Neural cell (in vitro differentiated cells): ENCODE measurements at regions not wholly inside any gene's neighbourhood (a gene's known extent, or its start where the extent isn't known, plus 50 kb on each side); places are given as distances from the start of the nearest gene placed in this dataset.

Source experiments
- H2AFZ ChIP-seq: fragments of 200-600, 300-800 bp; sonication (generic), shearing (Covaris generic); 2 replicates; pipeline ENCODE4 v1.6.0; 2014; ENCODE audit warnings: low read depth, mild to moderate bottlenecking, antibody characterized with exemption, low read length, moderate library complexity
- H3F3A ChIP-seq: fragments of 200-600 bp; shearing (Covaris generic); 2 replicates; pipeline ENCODE4 v1.6.1; 2016; ENCODE audit warnings: mild to moderate bottlenecking, moderate library complexity, mixed read lengths, antibody characterized with exemption, low read length; ENCODE audit not compliant: insufficient read depth, poor library complexity, severe bottlenecking
- H3K27ac ChIP-seq: fragments of 200-600, 300-800 bp; sonication (generic), shearing (Covaris generic); 2 replicates; pipeline ENCODE4 v1.5.1; 2014; ENCODE audit warnings: mild to moderate bottlenecking, low read length, moderate library complexity
- H3K27me3 ChIP-seq: fragments of 300-800, 200-600 bp; sonication (generic), shearing (Covaris generic); 2 replicates; pipeline ENCODE4 v1.6.0; 2014; ENCODE audit warnings: mild to moderate bottlenecking, low read depth, low read length, moderate library complexity; ENCODE audit not compliant: insufficient read depth
- H3K36me3 ChIP-seq: fragments of 300-800, 200-600 bp; sonication (generic), shearing (Covaris generic); 2 replicates; pipeline ENCODE4 v1.5.1; 2014; ENCODE audit warnings: mild to moderate bottlenecking, antibody characterized with exemption, low read length, moderate library complexity; ENCODE audit not compliant: insufficient read depth
- H3K4me2 ChIP-seq: fragments of 300-800, 200-600 bp; sonication (generic), shearing (Covaris generic); 2 replicates; pipeline ENCODE4 v1.6.0; 2014; ENCODE audit warnings: mild to moderate bottlenecking, low read length
- H3K4me3 ChIP-seq: fragments of 300-800, 200-600 bp; sonication (generic), shearing (Covaris generic); 2 replicates; pipeline ENCODE4 v1.5.1; 2014; ENCODE audit warnings: mild to moderate bottlenecking, low read length, moderate library complexity
- H3K79me2 ChIP-seq: fragments of 200-600 bp; shearing (Covaris generic); replicated peaks from 2 replicates; pipeline ENCODE4 v1.6.0; 2014; ENCODE audit warnings: mild to moderate bottlenecking, low read length, moderate library complexity; ENCODE audit not compliant: insufficient read depth
- H3K9ac ChIP-seq: fragments of 300-800, 200-600 bp; sonication (generic), shearing (Covaris generic); 2 replicates; pipeline ENCODE4 v1.6.1; 2016; ENCODE audit warnings: mild to moderate bottlenecking, low read length, mixed read lengths
- H3K9me2 ChIP-seq: fragments of 200-600 bp; shearing (Covaris generic); 2 replicates; pipeline ENCODE4 v1.6.1; 2016; ENCODE audit warnings: mild to moderate bottlenecking, low read length, mixed read lengths; ENCODE audit not compliant: insufficient read depth
- H3K9me3 ChIP-seq: fragments of 200-600, 300-800 bp; sonication (generic), shearing (Covaris generic); 2 replicates; pipeline ENCODE4 v1.6.1; 2016; ENCODE audit warnings: mild to moderate bottlenecking, mixed run types, low read length, moderate library complexity, mixed read lengths
- H4K20me1 ChIP-seq: fragments of 200-600 bp; shearing (Covaris generic); 2 replicates; pipeline ENCODE4 v1.6.1; 2016; ENCODE audit warnings: mild to moderate bottlenecking, mixed run types; ENCODE audit not compliant: insufficient read depth
- CTCF ChIP-seq: fragments of 450-650 bp; IDR thresholded peaks from 2 replicates; pipeline ENCODE4 v1.5.1; 2014; ENCODE audit warnings: antibody characterized with exemption, mild to moderate bottlenecking, moderate library complexity; ENCODE audit not compliant: poor library complexity, severe bottlenecking
- EP300 ChIP-seq: fragments of 450-650 bp; conservative IDR thresholded peaks from 2 replicates; pipeline ENCODE4 v1.6.1; 2014; ENCODE audit warnings: antibody characterized with exemption, mild to moderate bottlenecking, moderate library complexity; ENCODE audit not compliant: poor library complexity, severe bottlenecking
- EZH2 ChIP-seq: fragments of 200-600, 300-800 bp; shearing (Covaris generic), sonication (generic); IDR thresholded peaks from 2 replicates; pipeline ENCODE4 v1.6.1; 2014; ENCODE audit warnings: antibody characterized with exemption, low read length, borderline replicate concordance, mild to moderate bottlenecking; ENCODE audit not compliant: insufficient read depth, poor library complexity, severe bottlenecking
- MXI1 ChIP-seq: fragments of 450-650 bp; conservative IDR thresholded peaks from 2 replicates; pipeline ENCODE4 v1.6.1; 2014; ENCODE audit warnings: antibody characterized with exemption, mild to moderate bottlenecking; ENCODE audit not compliant: poor library complexity, severe bottlenecking
- POLR2AphosphoS5 ChIP-seq: IDR thresholded peaks from 2 replicates; pipeline ENCODE4 v1.6.1; 2012
- RAD21 ChIP-seq: fragments of 450-650 bp; conservative IDR thresholded peaks from 2 replicates; pipeline ENCODE4 v1.6.1; 2014; ENCODE audit warnings: antibody characterized with exemption, mild to moderate bottlenecking, moderate library complexity
- REST ChIP-seq: IDR thresholded peaks from 2 replicates; pipeline ENCODE4 v1.6.1; 2012; ENCODE audit warnings: borderline replicate concordance
- SMC3 ChIP-seq: fragments of 450-650 bp; conservative IDR thresholded peaks from 2 replicates; pipeline ENCODE4 v1.6.1; 2014; ENCODE audit warnings: antibody characterized with exemption, mild to moderate bottlenecking, moderate library complexity; ENCODE audit not compliant: poor library complexity
- TAF1 ChIP-seq: IDR thresholded peaks from 2 replicates; pipeline ENCODE4 v1.6.1; 2012; ENCODE audit warnings: low read depth

GRCh38 chr14:65334765-65335410 lies 77.6 kb upstream of the FUT8 start:
- no peak overlapping the region for H3K4me3 ChIP-seq
- no peak overlapping the region for H3K4me2 ChIP-seq
- no peaks in the 10 kb centered on the region for H4K20me1 ChIP-seq
- no peaks in the 10 kb centered on the region for H3K27me3 ChIP-seq
- no peak overlapping the region for H3K27ac ChIP-seq
- H3K9me2 ChIP-seq: no peaks in the 10 kb centered on the region
- no peaks in the 10 kb centered on the region for H3K79me2 ChIP-seq
- no peak overlapping the region for H2AFZ ChIP-seq
- no peaks in the 10 kb centered on the region for H3K36me3 ChIP-seq
- no peak overlapping the region for H3K9ac ChIP-seq
- H3F3A ChIP-seq: no peaks in the 10 kb centered on the region
- no peak for TF ChIP-seq EP300
- no peak for TF ChIP-seq POLR2AphosphoS5
- TF ChIP-seq REST: no peak
- TF ChIP-seq SMC3: no peak
- TF ChIP-seq RAD21: no peak
- TF ChIP-seq EZH2: no peak
- TF ChIP-seq TAF1: no peak
- no peak for TF ChIP-seq MXI1
- no peak for TF ChIP-seq CTCF
- H3K9me3 ChIP-seq: no peaks in the 10 kb centered on the region

GRCh38 chr14:65335411-65335947 lies 77.1 kb upstream of the FUT8 start:
- H3K4me2 ChIP-seq: no peak overlapping the region
- H3K4me3 ChIP-seq: no peak overlapping the region
- H3K27me3 ChIP-seq: no peaks in the 10 kb centered on the region
- no peak overlapping the region for H3K27ac ChIP-seq
- no peak overlapping the region for H3K9ac ChIP-seq
- H3K9me3 ChIP-seq: no peaks in the 10 kb centered on the region
- no peak overlapping the region for H2AFZ ChIP-seq
- TF ChIP-seq TAF1: no peak
- no peaks in the 10 kb centered on the region for H3F3A ChIP-seq
- H3K79me2 ChIP-seq: no peaks in the 10 kb centered on the region
- no peaks in the 10 kb centered on the region for H3K36me3 ChIP-seq
- no peaks in the 10 kb centered on the region for H3K9me2 ChIP-seq
- H4K20me1 ChIP-seq: no peaks in the 10 kb centered on the region
